Stimulated activated CD8-positive, alpha-beta memory T cell treated with anti-CD3 and anti-CD28 coated beads, Interleukin-12 subunit alpha, Interleukin-12 subunit beta, amount 100 ng/mL, for 1 hour (primary cell): ENCODE measurements at regions not wholly inside any gene's neighbourhood (a gene's known extent, or its start where the extent isn't known, plus 50 kb on each side); places are given as distances from the start of the nearest gene placed in this dataset.

Experiments
- DNase-seq: peaks from one replicate; pipeline ENCODE4 v3.0.0-alpha.2; 2020; ENCODE audit warnings: low read depth

DNA sequence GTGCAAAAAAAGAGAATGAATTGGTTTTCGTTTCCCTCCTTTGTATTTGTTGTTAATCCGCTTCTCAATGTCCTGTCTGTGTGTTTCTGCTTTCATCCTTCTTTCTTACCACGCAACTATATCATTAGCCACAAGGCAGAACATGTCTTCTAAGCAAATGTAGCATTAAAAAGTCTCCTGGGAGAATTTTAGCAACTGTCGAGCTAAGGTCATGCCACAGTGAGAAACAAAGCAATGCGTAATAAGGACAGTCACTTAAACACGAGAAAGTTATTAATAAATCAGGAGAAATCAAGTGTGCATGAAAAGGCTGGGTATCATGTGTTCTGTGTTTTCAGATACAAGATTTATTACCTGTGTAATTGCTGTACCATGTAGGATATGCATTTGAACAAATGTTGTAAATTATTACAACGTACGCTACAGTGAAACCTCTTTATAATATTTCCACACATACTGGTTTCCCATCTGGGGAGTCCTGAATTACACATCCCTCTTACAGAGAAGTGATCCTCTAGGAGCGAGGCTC is 890.8 kb downstream of the TRIML1 start:
- DNase-seq, result no peak

DNA sequence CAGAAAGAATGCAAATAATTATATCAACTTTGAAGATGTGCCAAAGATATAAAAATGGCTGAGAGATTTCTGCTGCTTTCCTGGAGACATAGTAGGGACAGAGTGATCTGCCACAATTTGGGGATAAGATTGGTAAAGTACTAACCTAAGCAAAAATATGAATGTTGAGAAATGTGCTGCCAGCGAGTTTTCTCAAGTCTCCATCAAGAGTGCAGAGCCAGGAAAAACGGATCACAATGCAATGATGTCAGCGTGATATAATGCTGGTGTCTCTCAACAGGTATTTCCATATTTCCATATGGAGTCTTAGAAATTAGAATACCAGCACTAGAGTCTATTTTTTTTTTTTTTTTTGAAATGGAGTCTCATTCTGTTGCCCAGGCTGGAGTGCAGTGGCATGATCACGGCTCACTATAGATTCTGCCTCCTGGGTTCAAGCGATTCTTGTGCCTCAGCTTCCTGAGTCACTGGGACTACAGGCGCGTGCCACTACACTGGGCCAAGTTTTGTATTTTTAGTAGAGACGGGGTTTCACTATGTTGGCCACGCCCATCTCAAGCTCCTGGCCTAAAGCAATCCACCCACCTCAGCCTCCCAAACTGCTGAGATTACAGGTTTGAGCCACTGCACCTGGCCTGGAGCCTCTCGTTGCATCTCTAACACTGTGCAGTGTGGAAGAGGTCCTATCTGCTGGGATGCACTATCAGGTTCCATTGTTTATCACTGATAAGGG is 893.5 kb downstream of the TRIML1 start:
- DNase-seq, result no peak

DNA sequence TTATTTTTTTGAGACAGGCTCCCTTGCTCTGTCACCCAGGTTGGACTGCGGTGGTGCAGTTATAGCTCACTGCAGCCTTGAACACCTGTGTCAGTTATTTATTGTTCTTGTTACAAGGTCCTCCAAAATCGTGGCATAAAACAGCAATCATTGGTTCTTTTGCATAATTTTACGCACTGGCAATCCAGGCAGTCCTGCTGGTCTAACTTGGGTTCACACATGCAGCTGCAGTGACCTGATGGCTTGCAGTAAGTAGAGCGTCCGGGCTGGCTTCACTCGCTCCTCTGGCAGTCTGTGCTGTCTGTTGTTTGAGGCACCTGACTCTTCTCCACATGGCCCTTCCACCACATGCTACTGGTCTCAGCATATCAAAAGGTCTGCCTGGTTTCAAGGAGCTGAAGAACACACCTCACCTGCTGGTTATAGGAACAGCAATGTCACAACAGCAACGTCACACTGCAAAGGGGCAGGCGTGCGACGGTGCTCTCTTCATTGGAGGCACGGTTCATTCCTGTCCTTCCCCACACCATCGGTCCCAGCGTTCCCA is 894.6 kb downstream of the TRIML1 start:
- no peak for DNase-seq

- no peak for DNase-seq
Observed at GRCh38 chr4:189035091-189035490, 895.9 kb downstream of the TRIML1 start.

GRCh38 chr4:189035654-189036053 is 896.4 kb downstream of the TRIML1 start:
- no peak for DNase-seq

- no peak for DNase-seq
Observed at GRCh38 chr4:189036906-189037305, 897.7 kb downstream of the TRIML1 start.

GRCh38 chr4:189046642-189047041 is 894.0 kb upstream of the FRG1 start:
- no peak for DNase-seq

DNA sequence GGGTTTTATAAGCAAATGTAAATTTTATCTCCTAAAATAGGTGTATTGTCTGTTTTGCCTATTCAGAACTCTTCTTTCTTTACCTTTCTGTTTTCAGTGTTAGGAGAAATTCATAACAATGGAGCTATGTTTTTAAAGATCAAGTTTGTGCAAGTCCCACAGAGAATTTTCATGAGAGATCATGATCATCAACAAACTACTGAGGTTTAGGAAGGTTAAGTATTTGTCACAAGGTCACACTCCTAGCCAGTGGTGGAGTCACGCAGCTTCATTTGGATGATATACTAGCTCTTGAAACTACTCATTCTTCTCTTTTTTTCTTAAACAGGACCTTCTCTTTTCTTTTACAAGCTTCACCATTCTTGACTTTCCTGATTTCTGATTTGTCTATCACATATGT is 892.6 kb upstream of the FRG1 start:
- no peak for DNase-seq

GRCh38 chr4:189049682-189050081 is 891.0 kb upstream of the FRG1 start:
- no peak for DNase-seq

GRCh38 chr4:189050643-189051042 is 890.0 kb upstream of the FRG1 start:
- no peak for DNase-seq

- no peak for DNase-seq
Observed at GRCh38 chr4:189053621-189054020, 887.1 kb upstream of the FRG1 start.

DNA sequence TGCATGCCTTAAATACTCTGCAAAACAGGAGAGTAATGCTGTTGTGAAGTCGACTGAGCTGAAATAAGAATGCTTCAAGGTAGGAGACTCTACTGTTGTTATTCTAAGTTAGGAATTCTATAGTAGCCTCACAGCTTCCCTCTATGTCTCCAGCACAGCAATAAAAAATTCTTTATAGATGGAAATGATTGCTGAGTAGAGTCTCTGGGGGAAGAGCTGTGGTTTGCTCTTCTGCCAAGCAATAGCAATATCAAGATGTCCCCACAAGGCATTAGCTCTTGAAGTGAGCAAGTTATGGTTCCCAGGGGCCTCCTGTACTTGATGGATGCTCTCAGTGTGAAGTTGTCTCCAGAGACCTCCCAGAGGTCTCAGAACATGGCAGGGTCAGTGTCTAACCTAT is 880.6 kb upstream of the FRG1 start:
- no peak for DNase-seq

GRCh38 chr4:189062047-189062820 is 878.4 kb upstream of the FRG1 start:
- no peak for DNase-seq

DNA sequence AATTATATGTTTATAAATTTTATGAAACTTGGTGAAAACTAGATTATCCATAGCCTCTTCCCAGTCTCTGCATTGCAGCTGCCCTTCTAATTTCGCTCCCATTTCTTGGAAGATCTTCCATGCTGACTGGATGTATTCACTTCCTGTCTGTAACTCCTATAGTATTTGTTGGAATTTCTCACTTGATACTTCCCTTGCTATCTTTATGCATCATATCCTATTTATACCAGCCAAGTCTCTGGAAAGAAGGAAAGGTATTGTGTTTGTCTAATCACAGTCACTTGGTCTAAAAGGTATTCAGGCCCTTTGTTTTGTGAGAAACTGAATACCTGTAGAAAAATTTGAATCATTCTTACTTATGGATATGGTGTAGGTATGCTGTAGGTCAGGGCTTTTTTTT is 870.9 kb upstream of the FRG1 start:
- no peak for DNase-seq

GRCh38 chr4:189071241-189071640 is 869.4 kb upstream of the FRG1 start:
- no peak for DNase-seq

GRCh38 chr4:189073739-189074138 is 866.9 kb upstream of the FRG1 start:
- no peak for DNase-seq

GRCh38 chr4:189081826-189082225 is 858.8 kb upstream of the FRG1 start:
- no peak for DNase-seq

DNA sequence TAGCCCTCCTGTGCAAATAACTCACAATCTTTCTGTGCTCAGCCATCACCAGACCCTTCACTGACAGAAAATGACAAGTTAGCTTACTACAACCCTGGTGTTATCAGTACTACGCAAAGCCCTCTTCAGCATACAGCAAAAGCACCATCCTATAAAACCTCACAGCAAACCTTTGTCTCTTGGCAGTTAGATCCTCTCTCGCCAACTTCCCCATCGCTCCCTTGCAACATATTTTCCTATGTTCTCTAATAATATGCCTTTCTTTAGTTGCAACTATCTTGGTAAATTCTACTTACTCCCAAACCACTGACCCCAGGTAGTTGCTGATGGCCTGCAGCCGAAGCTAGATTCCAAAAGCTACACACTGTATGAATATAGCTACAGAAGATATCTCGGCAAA is 856.9 kb upstream of the FRG1 start:
- DNase-seq, result no peak

- no peak for DNase-seq
Observed at GRCh38 chr4:189084671-189085070, 856.0 kb upstream of the FRG1 start.

GRCh38 chr4:189087971-189088370 is 852.7 kb upstream of the FRG1 start:
- DNase-seq, result no peak

DNA sequence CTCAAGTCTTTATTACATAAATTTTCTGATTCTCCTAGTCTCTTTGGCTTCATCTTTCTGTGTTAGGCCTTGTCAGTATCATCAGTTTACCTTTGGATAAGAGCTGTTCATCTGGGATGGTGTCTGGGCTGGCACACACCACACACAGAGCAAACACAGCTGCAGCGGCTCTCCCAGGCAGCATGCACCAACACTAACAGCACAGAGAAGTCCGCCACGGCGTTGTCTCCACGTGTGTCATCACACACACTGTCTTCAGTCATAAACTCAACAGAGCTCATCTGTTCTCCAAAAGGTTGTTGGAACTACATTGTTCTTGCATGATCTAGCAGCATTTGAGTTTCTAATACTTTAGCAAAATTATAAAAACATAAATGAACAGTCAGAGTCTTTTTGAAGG is 851.9 kb upstream of the FRG1 start:
- no peak for DNase-seq

DNA sequence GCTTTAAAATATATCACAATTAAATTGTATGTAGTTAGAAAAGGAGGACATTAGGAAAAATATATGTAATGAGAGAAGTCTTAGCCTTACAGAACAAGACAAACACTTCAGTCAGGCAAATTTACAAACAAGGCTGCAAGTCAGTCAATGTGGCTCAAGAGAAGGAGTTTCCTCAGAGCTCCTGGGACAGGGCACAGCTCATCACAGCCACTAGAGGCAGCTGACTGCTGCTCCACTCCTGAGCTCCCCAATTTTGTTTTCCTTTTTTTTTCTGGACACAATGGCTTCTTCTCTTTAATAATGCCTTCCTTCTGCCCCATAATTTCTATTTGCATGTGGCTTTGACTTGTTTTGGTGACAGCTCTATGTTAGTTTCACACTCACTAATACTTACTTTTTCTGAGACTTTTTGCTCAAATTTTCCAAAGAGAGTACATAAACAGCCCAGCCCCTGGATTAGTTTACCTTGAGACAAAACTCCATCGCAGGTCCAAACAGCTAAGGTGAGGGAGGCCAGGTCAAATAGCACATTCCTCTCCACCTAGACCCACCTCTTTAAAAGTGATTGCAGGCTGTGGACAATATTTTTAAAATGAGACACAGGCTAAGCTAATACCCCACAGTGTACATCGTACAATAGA is 850.4 kb upstream of the FRG1 start:
- no peak for DNase-seq

- DNase-seq, result no peak
Observed at GRCh38 chr4:189092581-189092980, 848.1 kb upstream of the FRG1 start.
